HCT116 (cell line): ENCODE measurements at regions not wholly inside any gene's neighbourhood (a gene's known extent, or its start where the extent isn't known, plus 50 kb on each side); places are given as distances from the start of the nearest gene placed in this dataset.

Experiments
- ATAC-seq: fragments of 200-7000 bp; cut with Tn5 transposase; 2 replicates; pipeline ENCODE4 v1.9.1; 2020; ENCODE audit warnings: mild to moderate bottlenecking, moderate library complexity
- BruUV-seq: library from RNA; stranded (reverse); fragments of 400-500 nt; replicated peaks from 2 replicates; lab custom pipeline; 2021; lab: Mats Ljungman, UMichigan
- CTCF ChIA-PET: fragments of 300-600 bp; sonication (Branson Sonifier 250); formaldehyde crosslinking; loops from one replicate; lab custom pipeline; 2021; ENCODE audit warnings: antibody characterized with exemption; lab: Charles Lee
- POLR2A ChIA-PET: fragments of 300-600, 350-600 bp; sonication (Branson Sonifier 250); formaldehyde crosslinking; loops from one replicate; lab custom pipeline; 2021; ENCODE audit warnings: antibody characterized with exemption; lab: Charles Lee
- RAD21 ChIA-PET, 2 experiments: fragments of 300-600 bp; sonication (Branson Sonifier 250); formaldehyde crosslinking; loops; one replicate each; lab custom pipeline; 2023; ENCODE audit warnings: low total read pairs in 2 of 2; ENCODE audit not compliant: uncharacterized antibody in 2 of 2, unreplicated experiment in 2 of 2, low non-redundant PET in 1 of 2; lab: Charles Lee
- DNase-seq: peaks from one replicate; pipeline ENCODE4 v3.0.0-alpha.2; 2010; ENCODE audit warnings: low read depth, low spot score
- H2AFZ ChIP-seq: fragments of 200-600 bp; shearing (Covaris generic), sonication (generic); 2 replicates; pipeline ENCODE4 v1.6.1; 2017; ENCODE audit warnings: low read depth, mixed run types, mixed read lengths, antibody characterized with exemption, low read length; ENCODE audit not compliant: poor library complexity, severe bottlenecking
- H3K27ac ChIP-seq: 2 replicates; pipeline ENCODE4 v1.5.1; 2012; ENCODE audit warnings: low read depth, low read length
- H3K27me3 ChIP-seq: fragments of 200-600 bp; sonication (generic); 2 replicates; pipeline ENCODE4 v1.6.1; 2016; ENCODE audit warnings: mixed run types, low read length, mixed read lengths; ENCODE audit not compliant: insufficient read depth
- H3K36me3 ChIP-seq, 2 experiments: fragments of 200-500 bp in 1 of 2; fragments of 200-600 bp in 1 of 2; sonication (Bioruptor generic) in 1 of 2; sonication (generic) in 1 of 2; 2 replicates each; pipeline versions ENCODE4 v1.5.1 to v1.6.1; 2014 to 2016; ENCODE audit warnings: low read length in 2 of 2, inconsistent platforms in 1 of 2, mixed read lengths in 1 of 2, mixed run types in 1 of 2; ENCODE audit not compliant: insufficient read depth in 2 of 2, control insufficient read depth in 1 of 2
- H3K4me1 ChIP-seq, 2 experiments: fragments of 200-600 bp in 1 of 2; sonication (generic) in 1 of 2; 2 replicates each; pipeline versions ENCODE4 v1.5.1 to v1.6.1; 2012 to 2017; ENCODE audit warnings: low read length in 2 of 2, inconsistent platforms in 1 of 2, mild to moderate bottlenecking in 1 of 2, mixed read lengths in 1 of 2, mixed run types in 1 of 2, moderate library complexity in 1 of 2; ENCODE audit not compliant: insufficient read depth in 2 of 2, control insufficient read depth in 1 of 2
- H3K4me2 ChIP-seq: fragments of 200-600 bp; sonication (generic); 2 replicates; pipeline ENCODE4 v1.6.1; 2017; ENCODE audit warnings: mixed run types, low read length, mixed read lengths
- H3K4me3 ChIP-seq, 2 experiments: fragments of 200-600 bp in 1 of 2; sonication (generic) in 1 of 2; replicated peaks in 1 of 2; 2 replicates each; pipeline ENCODE4 v1.5.1; 2011 to 2016; ENCODE audit warnings: low read length in 2 of 2, control low read depth in 1 of 2, low read depth in 1 of 2, mild to moderate bottlenecking in 1 of 2, mixed read lengths in 1 of 2, mixed run types in 1 of 2
- H3K79me2 ChIP-seq: fragments of 200-600 bp; sonication (generic); 2 replicates; pipeline ENCODE4 v1.6.1; 2017; ENCODE audit warnings: mild to moderate bottlenecking, mixed run types, low read length, moderate library complexity, mixed read lengths; ENCODE audit not compliant: insufficient read depth
- H3K9ac ChIP-seq: fragments of 200-600 bp; sonication (generic); 2 replicates; pipeline ENCODE4 v1.6.1; 2016; ENCODE audit warnings: low read length, mixed read lengths
- H3K9me2 ChIP-seq: fragments of 200-600 bp; sonication (generic), shearing (Covaris generic); 2 replicates; pipeline ENCODE4 v1.6.1; 2017; ENCODE audit warnings: mixed run types, mild to moderate bottlenecking, moderate library complexity; ENCODE audit not compliant: insufficient read depth
- H3K9me3 ChIP-seq, 2 experiments: fragments of 200-500 bp in 1 of 2; fragments of 200-600 bp in 1 of 2; sonication (Bioruptor generic) in 1 of 2; sonication (generic) in 1 of 2; 2 replicates each; pipeline ENCODE4 v1.6.1; 2014 to 2017; ENCODE audit warnings: low read length in 2 of 2, mixed read lengths in 2 of 2, inconsistent platforms in 1 of 2, low read depth in 1 of 2, mild to moderate bottlenecking in 1 of 2, mixed run types in 1 of 2, moderate library complexity in 1 of 2; ENCODE audit not compliant: control insufficient read depth in 1 of 2, insufficient read depth in 1 of 2
- H4K20me1 ChIP-seq: fragments of 200-600 bp; sonication (generic), shearing (Covaris generic); 2 replicates; pipeline ENCODE4 v1.6.1; 2017; ENCODE audit warnings: mixed run types, mild to moderate bottlenecking, moderate library complexity; ENCODE audit not compliant: insufficient read depth
- MAX ChIP-seq: IDR thresholded peaks from 2 replicates; pipeline ENCODE4 v1.6.1; 2012
- POLR2A ChIP-seq: IDR thresholded peaks from 2 replicates; pipeline ENCODE4 v1.7.0; 2011; ENCODE audit warnings: borderline replicate concordance; ENCODE audit not compliant: insufficient read depth, insufficient read length; ENCODE audit errors: extremely low read depth
- ZFX ChIP-seq: fragments of 450-650 bp; IDR thresholded peaks from 2 replicates; pipeline ENCODE4 v1.6.1; 2017
- intact Hi-C: fragments of 100-400 bp; cut with micrococcal nuclease; formaldehyde crosslinking; loops from 2 replicates; pipeline ENCODE4 v1.10.0; 2022

GRCh38 chr15:25188551-25189101 lies 233.8 kb downstream of the SNRPN start:
- H3K4me3 ChIP-seq = no peak overlapping the region
- no peak overlapping the region for H3K4me2 ChIP-seq
- DNase-seq (no peak), ATAC-seq (no peak)
- TF ChIP-seq POLR2A = no peak
- TF ChIP-seq MAX = no peak
- TF ChIP-seq ZFX = no peak
- H3K27ac ChIP-seq = no peak overlapping the region
- no peaks in the 10 kb centered on the region for H4K20me1 ChIP-seq
- no peaks in the 10 kb centered on the region for H3K9me2 ChIP-seq
- POLR2A ChIA-PET = no interaction called here
- no peak overlapping the region for H3K9ac ChIP-seq
- BruUV-seq = no TSS peak
- CTCF ChIA-PET = no interaction called here
- no peaks in the 10 kb centered on the region for H3K36me3 ChIP-seq
- H2AFZ ChIP-seq = no peak overlapping the region
- no peaks in the 10 kb centered on the region for H3K27me3 ChIP-seq
- RAD21 ChIA-PET = no interaction called here
- H3K9me3 ChIP-seq = peaks cover 0 to 22% of the 10 kb centered on the region in 2 experiments; a peak in 2 of 4 replicates
- H3K4me1 ChIP-seq = no peaks in the 10 kb centered on the region
- intact Hi-C loops = no loop called here
- H3K79me2 ChIP-seq = no peaks in the 10 kb centered on the region

GRCh38 chr15:25189551-25189950 lies 234.8 kb downstream of the SNRPN start:
- BruUV-seq = no TSS peak

More at GRCh38 chr15:25189551-25189950, 234.8 kb downstream of the SNRPN start:
- Histone ChIP-seq H3K4me3 (no peak overlapping the region), H3K9me3 (peaks cover 0 to 24% of the 10 kb centered on the region in 2 experiments; a peak in 2 of 4 replicates), H3K9ac (no peak overlapping the region), H3K27ac (no peak overlapping the region), H3K79me2 (no peaks in the 10 kb centered on the region), H3K9me2 (no peaks in the 10 kb centered on the region), H3K36me3 (no peaks in the 10 kb centered on the region), H4K20me1 (no peaks in the 10 kb centered on the region), H2AFZ (no peak overlapping the region), H3K4me2 (no peak overlapping the region), H3K4me1 (no peaks in the 10 kb centered on the region), H3K27me3 (no peaks in the 10 kb centered on the region)
- no peak for DNase-seq
- CTCF ChIA-PET = no interaction called here
- TF ChIP-seq ZFX = no peak
- RAD21 ChIA-PET = no interaction called here
- ATAC-seq = no peak
- intact Hi-C loops = no loop called here
- POLR2A ChIA-PET = no interaction called here
